Glutamatergic neuron (in vitro differentiated cells): ENCODE measurements at regions not wholly inside any gene's neighbourhood (a gene's known extent, or its start where the extent isn't known, plus 50 kb on each side); places are given as distances from the start of the nearest gene placed in this dataset.

Source experiments
- DNase-seq: peaks from one replicate; pipeline ENCODE4 v3.0.0; 2022
- H3K27ac Mint-ChIP-seq: one replicate; pipeline ENCODE4 v1.8.0; 2020; ENCODE audit warnings: mild to moderate bottlenecking, mixed read lengths, inconsistent platforms; ENCODE audit not compliant: unreplicated experiment
- H3K27me3 Mint-ChIP-seq: one replicate; pipeline ENCODE4 v1.8.0; 2020; ENCODE audit warnings: mild to moderate bottlenecking, moderate library complexity, mixed read lengths, inconsistent platforms; ENCODE audit not compliant: unreplicated experiment
- H3K36me3 Mint-ChIP-seq: one replicate; pipeline ENCODE4 v1.8.0; 2020; ENCODE audit warnings: mild to moderate bottlenecking, mixed read lengths, inconsistent platforms; ENCODE audit not compliant: unreplicated experiment
- H3K4me1 Mint-ChIP-seq: one replicate; pipeline ENCODE4 v1.8.0; 2020; ENCODE audit warnings: mild to moderate bottlenecking, low read depth, mixed read lengths, inconsistent platforms; ENCODE audit not compliant: unreplicated experiment
- H3K4me3 Mint-ChIP-seq: one replicate; pipeline ENCODE4 v1.8.0; 2020; ENCODE audit warnings: mild to moderate bottlenecking, mixed read lengths, inconsistent platforms; ENCODE audit not compliant: unreplicated experiment
- H3K9me3 Mint-ChIP-seq: one replicate; pipeline ENCODE4 v1.8.0; 2020; ENCODE audit warnings: mild to moderate bottlenecking, moderate library complexity, mixed read lengths, inconsistent platforms; ENCODE audit not compliant: unreplicated experiment
- CTCF ChIP-seq: fragments of 200-600 bp; sonication (generic); IDR thresholded peaks from one replicate; pipeline ENCODE4 v1.5.0; 2021; ENCODE audit not compliant: partially characterized antibody, unreplicated experiment

DNA sequence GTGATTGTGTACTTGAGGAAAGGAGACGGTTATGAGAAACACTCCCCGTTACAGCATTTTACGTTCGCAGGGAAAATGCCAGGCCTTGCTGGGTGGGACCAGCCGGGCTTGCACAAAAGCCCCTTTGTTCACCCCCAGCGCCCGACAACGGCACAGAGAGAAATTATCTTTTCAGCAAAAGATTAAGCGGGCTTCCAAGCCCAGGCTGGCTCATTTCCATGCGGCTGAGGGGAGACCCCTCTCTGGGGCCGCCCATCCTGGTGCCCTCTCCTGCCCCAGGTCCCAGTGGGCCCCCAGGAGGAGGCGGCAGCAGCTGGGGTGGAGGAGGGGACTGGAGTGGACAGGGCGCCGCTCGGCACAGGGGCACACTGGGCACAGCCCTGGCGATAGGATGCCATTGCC is 50.8 kb upstream of the NOTCH1 start:
- no peak for DNase-seq
- Mint-ChIP-seq H3K4me3 (no peak overlapping the region), H3K27me3 (peaks cover 9% of the 10 kb centered on the region), H3K36me3 (no peaks in the 10 kb centered on the region), H3K27ac (no peak overlapping the region), H3K9me3 (peaks cover 6% of the 10 kb centered on the region), H3K4me1 (peaks cover 2% of the 10 kb centered on the region)
- TF ChIP-seq CTCF, result no peak

GRCh38 chr9:136596217-136596616 is 50.4 kb upstream of the NOTCH1 start:
- no peak overlapping the region for H3K4me3 Mint-ChIP-seq
- DNase-seq, result no peak
- H3K4me1 Mint-ChIP-seq, result peaks cover 2% of the 10 kb centered on the region
- no peaks in the 10 kb centered on the region for H3K36me3 Mint-ChIP-seq
- TF ChIP-seq CTCF, result no peak
- peaks cover 6% of the 10 kb centered on the region for H3K9me3 Mint-ChIP-seq
- no peak overlapping the region for H3K27ac Mint-ChIP-seq
- peaks cover 9% of the 10 kb centered on the region for H3K27me3 Mint-ChIP-seq

- no peak for TF ChIP-seq CTCF
- peaks cover 9% of the 10 kb centered on the region for H3K27me3 Mint-ChIP-seq
- DNase-seq, result no peak
- H3K4me1 Mint-ChIP-seq, result peaks cover 1% of the 10 kb centered on the region
- H3K27ac Mint-ChIP-seq, result no peak overlapping the region
- H3K4me3 Mint-ChIP-seq, result no peak overlapping the region
- no peaks in the 10 kb centered on the region for H3K36me3 Mint-ChIP-seq
- peaks cover 3% of the 10 kb centered on the region for H3K9me3 Mint-ChIP-seq
These were observed 49.7 kb upstream of the NOTCH1 start for GRCh38 chr9:136595245-136596153.
